GM18868 (cell line): ENCODE measurements at regions not wholly inside any gene's neighbourhood (a gene's known extent, or its start where the extent isn't known, plus 50 kb on each side); places are given as distances from the start of the nearest gene placed in this dataset.
"Not testable (repeated sequence)": the region's sequence is repeated elsewhere in the genome, so short reads cannot be mapped to it uniquely, and the experiment has no call there.

Experiments used
- ATAC-seq: cut with Tn5 transposase; IDR thresholded peaks from one replicate; pipeline ENCODE4 v1.9.1; 2021; ENCODE audit warnings: mild to moderate bottlenecking, moderate library complexity; ENCODE audit not compliant: unreplicated experiment

- peak; percentile 37 for ATAC-seq
These were observed 229.6 kb upstream of the EGLN3 start for GRCh38 chr14:34180434-34180833.

- no peak for ATAC-seq
These were observed 228.9 kb upstream of the EGLN3 start for GRCh38 chr14:34179727-34180126.

- ATAC-seq = no peak
These were observed 226.6 kb upstream of the EGLN3 start for GRCh38 chr14:34177466-34177865.

GRCh38 chr14:34175574-34175973 is 224.7 kb upstream of the EGLN3 start:
- ATAC-seq = peak; percentile 57

- ATAC-seq = peak; percentile 18
These were observed 224.1 kb upstream of the EGLN3 start for GRCh38 chr14:34174973-34175372.

- ATAC-seq = no peak
These were observed 223.0 kb upstream of the EGLN3 start for GRCh38 chr14:34173916-34174315.

- no peak for ATAC-seq
These were observed 221.9 kb upstream of the EGLN3 start for GRCh38 chr14:34172550-34173368.

GRCh38 chr14:34172173-34172451 is 221.2 kb upstream of the EGLN3 start:
- no peak for ATAC-seq

GRCh38 chr14:34171431-34172172 is 220.7 kb upstream of the EGLN3 start:
- no peak for ATAC-seq

- ATAC-seq = no peak
These were observed 220.0 kb upstream of the EGLN3 start for GRCh38 chr14:34170882-34171281.

- ATAC-seq = no peak
These were observed 218.7 kb upstream of the EGLN3 start for GRCh38 chr14:34169561-34169960.

GRCh38 chr14:34168656-34169055 is 217.8 kb upstream of the EGLN3 start:
- ATAC-seq = no peak

GRCh38 chr14:34165847-34166350 is 215.0 kb upstream of the EGLN3 start:
- no peak for ATAC-seq

- no peak for ATAC-seq
These were observed 213.4 kb upstream of the EGLN3 start for GRCh38 chr14:34164162-34164864.

GRCh38 chr14:34161351-34162082 is 210.6 kb upstream of the EGLN3 start:
- ATAC-seq = no peak

- no peak for ATAC-seq
These were observed 209.7 kb upstream of the EGLN3 start for GRCh38 chr14:34160619-34161018.

- ATAC-seq = no peak
These were observed 206.8 kb upstream of the EGLN3 start for GRCh38 chr14:34157651-34158050.

- no peak for ATAC-seq
These were observed 196.6 kb upstream of the EGLN3 start for GRCh38 chr14:34147461-34147860.

- not testable (repeated sequence) for ATAC-seq
These were observed 189.3 kb upstream of the EGLN3 start for GRCh38 chr14:34140127-34140526.

- ATAC-seq = not testable (repeated sequence)
These were observed 188.6 kb upstream of the EGLN3 start for GRCh38 chr14:34139160-34140121.
